Neural progenitor cell (in vitro differentiated cells): ENCODE measurements at regions not wholly inside any gene's neighbourhood (a gene's known extent, or its start where the extent isn't known, plus 50 kb on each side); places are given as distances from the start of the nearest gene placed in this dataset.

Experiments used
- CTCF ChIP-seq: fragments of 200-600 bp; sonication (generic); IDR thresholded peaks from 2 replicates; pipeline ENCODE4 v1.5.1; 2017; ENCODE audit warnings: antibody characterized with exemption, mild to moderate bottlenecking
- EZH2 ChIP-seq: fragments of 200-600 bp; sonication (generic); IDR thresholded peaks from 2 replicates; pipeline ENCODE4 v1.6.1; 2017; ENCODE audit warnings: antibody characterized with exemption, mild to moderate bottlenecking, moderate library complexity
- EZH2phosphoT487 ChIP-seq: fragments of 200-600 bp; sonication (generic); IDR thresholded peaks from 2 replicates; pipeline ENCODE4 v1.6.1; 2017; ENCODE audit warnings: antibody characterized with exemption

- TF ChIP-seq CTCF (no peak), EZH2 (no peak), EZH2phosphoT487 (no peak)
Measured at GRCh38 chr4:189083769-189084168, 856.9 kb upstream of the FRG1 start.
